ENCODE measurements at regions not wholly inside any gene's neighbourhood (a gene's known extent, or its start where the extent isn't known, plus 50 kb on each side); places are given as distances from the start of the nearest gene placed in this dataset.

DNA sequence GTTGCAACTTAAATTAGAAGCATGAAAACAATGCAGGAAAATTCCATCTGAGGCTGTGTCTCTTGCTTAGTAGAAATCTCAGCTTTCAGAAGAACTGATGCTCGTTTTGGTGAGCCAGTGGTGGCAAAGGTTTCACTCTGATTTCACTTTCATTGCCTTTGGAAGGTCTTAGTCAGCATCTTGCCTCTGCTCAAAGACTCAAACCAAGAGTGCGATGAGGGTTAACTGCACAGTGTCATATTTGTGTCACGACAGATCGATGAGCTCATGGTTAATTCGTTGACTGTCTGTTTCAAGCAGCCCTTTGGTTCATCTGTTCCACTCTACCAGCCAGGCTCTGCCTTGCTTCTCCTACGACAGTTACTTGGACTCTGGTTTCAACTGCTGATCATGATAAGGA is 331.3 kb upstream of the KIF2A start:
- no peak for DNase-seq

DNA sequence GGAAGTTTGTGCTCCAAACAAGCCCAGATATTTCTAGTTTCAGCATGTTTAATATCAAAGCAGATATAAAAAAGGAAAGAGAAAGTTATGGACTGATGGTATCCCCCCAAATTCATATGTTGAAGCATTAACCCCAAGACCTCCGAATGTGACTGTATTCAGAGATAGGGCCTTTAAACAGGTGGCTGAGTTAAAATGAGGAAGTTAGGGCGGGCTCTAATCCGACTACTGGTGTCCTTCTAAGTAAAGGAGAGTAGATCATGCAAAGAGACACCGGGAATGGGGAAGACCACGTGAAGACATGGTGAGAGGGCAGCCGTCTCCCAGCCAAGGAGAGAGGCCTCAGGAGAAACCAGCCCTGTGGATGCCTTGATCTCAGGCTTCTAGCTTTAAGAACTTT is 324.1 kb upstream of the KIF2A start:
- DNase-seq = no peak

DNA sequence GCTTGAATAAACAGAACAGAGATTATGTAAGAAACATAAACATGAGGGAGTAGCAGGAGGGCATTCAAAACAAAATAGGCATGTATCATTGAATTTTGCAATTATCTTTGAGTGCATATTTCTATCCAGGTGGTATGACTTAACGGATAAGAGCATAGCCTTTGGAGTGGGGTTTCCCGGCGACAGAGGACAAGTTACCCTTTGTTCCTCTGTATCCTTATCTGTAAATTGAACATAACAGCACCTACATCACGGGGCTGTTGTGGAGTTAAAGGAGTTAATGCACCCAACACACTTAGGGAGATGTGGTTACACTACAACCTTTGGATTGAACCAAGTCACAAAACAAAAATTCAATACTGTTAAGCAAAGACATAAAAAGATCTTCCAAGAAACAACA is 314.6 kb upstream of the KIF2A start:
- no peak for DNase-seq

DNA sequence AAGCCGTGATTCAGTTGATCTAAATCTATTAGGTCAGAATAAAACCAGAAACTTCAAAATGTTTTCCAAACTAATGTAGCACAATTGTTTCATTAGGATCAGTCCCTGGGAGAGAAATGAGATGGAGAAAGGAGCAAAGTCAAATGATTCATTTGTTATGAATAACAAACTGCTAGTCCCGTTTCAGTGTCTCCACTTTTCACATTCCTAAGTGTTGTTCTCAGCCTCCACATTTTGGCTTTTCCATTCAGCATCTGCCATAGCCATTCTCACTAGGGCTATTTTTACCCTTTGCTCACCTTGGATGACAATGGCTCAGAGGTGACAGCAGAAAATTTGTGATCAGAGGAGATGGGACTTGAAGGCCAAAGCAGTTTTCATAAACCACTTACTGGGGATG is 314.1 kb upstream of the KIF2A start:
- no peak for DNase-seq

DNA sequence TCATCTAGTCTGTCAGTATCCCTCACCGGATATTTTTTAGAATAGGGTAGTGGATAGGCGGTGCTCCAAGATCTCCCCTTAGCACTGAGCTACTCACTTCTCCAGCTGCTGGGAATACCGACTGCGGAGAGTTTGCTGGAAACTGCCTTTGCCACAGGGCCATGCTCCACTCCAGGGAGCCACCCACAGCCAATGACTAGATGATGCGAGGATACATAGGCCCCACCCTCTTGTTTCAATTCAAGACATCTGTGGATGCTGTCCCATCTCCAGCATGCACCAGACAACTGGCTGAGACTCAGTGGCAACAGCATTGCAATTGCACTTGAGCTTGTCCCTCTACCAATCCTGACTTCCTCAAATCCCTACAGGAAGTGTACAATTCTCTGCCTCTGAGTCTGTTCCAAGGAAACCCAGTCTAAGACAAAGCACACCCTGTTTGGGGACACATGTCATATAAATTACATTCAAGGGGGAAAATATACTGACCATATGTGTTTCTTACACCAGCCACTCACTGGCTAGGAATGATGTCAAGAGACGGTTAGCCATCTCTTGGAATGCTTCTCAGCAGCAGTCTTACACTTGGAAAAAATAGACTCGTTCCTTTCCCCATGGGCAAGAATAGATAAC is 312.6 kb upstream of the KIF2A start:
- no peak for DNase-seq

DNA sequence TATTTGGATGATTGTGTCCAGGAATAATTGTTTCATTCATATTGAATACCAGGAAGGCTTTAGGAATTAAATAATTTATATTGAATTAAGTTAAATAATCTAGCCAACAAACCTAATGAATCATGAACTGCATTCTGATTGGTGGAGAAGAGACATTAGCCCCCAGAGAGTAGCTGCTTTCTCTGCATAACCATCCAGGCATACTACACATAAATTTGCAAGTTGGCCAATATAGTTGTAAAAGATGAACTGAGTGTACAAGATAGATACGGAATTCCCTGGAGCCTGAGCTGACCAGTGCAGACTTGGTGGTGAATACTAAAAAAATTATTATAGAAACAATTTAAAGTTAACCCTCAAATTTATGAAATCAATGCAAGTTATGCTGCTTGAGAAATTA is 311.8 kb upstream of the KIF2A start:
- DNase-seq = no peak

DNA sequence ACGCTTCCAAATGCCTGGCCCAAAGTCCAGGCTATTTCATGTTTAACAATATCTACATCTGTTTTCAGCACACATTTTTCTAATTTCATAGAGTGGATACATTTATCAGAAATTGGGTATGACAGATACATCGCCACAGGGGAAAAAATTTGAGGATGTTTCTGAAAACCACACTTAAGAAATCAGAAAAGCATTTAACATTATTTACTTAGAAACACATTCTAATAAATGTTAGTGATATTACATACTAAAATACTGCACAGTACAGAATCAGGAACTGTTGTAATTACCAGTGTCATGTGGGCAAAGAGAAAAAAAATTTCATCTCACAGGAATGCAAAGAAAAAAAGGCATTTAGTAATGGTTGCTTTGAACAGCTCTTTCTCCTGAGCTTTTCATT is 310.5 kb upstream of the KIF2A start:
- no peak for DNase-seq

DNA sequence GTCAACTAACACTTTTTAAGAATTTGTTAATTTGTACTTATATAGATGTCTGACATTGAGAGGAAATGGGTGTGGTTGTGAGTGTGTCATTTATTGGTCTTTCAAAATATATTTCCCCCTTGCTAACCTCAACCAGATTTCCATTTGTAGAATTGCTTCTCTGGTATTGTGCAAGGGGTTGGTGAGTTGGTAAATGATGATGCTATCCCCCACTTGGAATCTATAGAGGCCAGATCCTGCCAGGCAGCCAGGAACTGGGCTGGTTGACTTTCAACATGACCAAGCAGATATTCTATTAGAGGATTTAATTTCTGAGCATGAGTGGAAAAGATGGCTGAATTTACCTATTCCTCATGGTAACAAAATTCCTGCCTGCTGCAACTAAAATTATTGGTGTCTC is 306.6 kb upstream of the KIF2A start:
- DNase-seq = no peak

DNA sequence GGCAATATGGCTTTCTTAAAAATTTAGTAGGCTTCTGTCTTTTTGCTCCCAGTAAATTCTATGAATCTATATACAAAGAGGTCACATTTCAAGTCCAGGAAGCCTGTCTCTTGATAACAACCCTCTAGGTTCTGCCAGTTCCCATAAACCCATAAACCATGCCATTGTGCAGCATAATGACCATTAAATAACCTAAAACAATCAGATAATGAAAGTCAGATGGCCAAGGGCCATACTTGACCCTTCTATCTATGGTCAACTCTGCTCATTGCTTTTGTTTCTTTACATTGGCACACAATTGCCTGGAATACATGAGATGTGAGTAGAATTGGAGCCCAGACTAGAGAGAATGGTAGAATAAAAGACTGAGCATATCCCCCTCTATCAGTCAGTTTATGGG is 305.4 kb upstream of the KIF2A start:
- no peak for DNase-seq

DNA sequence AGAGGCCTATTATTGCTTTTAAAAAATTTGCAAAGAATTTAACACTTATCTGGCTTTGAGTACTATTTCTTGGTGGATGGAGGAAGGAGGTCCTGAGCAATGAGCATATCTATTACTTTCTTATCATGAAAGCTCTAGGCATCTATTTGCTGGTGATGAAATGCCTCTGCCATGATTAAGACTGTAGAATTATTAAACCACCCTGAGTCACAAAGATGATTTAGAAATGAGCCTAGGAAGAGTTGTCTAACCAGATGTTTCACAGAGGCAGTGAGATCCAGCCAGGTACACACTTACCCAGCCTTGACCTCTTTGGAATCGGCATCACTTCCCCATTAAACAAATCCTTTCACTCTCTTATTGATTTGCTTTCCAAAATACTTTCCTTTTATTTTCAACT is 304.4 kb upstream of the KIF2A start:
- peak; percentile 54 for DNase-seq

DNA sequence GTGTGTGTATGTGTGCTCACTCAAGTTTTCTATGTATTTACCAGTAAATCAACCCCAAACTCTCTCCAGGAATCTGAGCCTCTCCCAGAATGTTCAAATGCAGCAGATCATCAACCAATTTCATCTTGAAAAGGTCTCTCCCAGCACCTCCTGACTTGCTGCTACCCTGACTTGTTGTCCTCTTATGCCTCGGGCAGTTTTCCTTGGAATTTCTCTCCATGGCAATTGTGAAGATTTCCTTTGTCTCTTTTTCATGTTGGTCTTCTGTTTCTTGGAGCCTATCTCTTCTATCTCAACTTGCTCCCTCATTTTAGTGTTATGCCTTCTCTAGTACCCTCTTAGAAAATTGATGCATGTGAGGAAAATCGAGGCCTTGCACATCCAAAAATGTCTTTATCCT is 303.6 kb upstream of the KIF2A start:
- no peak for DNase-seq

DNA sequence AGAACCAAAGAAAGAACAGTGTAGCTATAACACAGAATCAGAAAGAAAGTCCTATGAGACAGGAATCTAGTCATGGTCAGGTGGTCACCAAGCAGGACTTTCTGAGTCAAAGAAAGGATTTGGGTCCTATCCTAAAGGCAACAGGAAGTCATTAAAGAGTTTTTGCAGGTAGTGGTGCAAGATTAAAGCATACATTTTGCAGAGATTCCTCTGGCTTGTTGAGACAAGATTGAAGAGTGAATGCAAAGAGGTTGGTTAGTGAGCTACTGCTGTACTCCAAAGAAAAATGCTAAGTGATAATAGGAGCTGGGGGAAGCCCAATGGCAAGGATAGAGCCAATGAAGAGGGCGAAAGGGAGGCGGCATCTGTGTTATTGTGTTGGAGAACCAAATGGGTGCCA is 300.5 kb upstream of the KIF2A start:
- no peak for DNase-seq

DNA sequence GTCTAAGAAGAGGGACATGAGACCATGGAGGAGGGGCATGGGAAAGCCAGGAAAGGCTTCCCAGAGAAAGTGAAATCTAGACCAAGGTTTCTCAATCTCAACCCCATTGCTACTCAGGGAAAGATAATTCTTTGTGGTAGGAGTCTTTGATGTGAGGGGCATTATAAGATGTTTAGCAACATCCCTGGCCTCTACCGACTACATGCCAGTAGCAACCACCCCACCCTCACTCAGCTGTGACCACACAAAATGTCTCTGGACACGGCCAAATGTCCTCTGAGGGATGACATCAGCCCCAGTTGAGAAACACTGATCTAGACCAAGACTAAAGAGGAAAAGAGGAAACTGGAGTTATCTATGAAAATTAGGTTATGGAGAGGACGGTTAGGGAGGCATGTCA is 298.5 kb upstream of the KIF2A start:
- DNase-seq = no peak

DNA sequence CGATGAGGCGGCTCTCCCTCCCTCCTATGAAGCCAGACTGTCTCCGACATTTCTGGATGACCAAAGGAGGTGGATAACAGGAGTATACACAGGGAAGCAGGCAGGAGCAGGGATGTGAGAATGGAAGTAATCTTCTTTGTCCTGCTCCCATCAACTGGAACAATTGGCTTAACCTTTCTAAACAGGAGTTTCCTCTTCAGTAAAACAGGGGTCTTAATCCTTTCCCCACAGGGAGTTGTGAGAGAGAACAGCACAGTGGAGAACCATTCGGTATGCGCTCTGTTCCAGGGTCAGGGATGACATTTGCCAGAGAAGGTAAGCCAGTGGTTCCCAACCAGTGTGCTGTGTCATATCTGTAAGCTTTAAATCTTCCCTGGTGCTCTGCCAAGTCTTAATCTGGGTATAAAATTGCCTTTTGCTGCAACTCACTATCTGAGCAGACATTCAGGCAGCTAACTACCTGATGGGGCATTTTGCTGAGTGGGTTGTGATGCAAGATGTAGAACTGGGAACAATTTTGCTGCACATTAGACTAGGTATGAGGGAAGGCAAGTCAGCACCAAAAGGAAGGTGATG is 294.8 kb upstream of the KIF2A start:
- DNase-seq = no peak

DNA sequence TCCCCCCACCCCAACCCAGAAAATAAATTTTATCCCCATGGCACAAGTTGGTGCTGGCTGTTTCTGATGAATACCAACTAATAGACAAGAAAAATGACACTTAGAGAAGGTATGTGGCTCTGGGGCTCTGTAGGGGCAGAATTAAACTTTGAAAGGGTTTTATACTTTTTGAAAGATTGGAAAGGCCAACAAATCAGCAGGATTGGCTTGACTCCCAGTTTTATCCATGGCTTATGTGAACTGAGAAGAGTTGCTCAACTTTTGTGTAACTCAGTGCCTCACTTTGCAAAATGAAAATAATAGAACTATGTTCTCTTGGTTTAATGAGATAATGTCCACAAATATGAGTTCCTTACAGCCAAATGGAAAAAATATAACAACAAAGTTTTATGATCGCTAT is 288.9 kb upstream of the KIF2A start:
- peak; percentile 14 for DNase-seq

DNA sequence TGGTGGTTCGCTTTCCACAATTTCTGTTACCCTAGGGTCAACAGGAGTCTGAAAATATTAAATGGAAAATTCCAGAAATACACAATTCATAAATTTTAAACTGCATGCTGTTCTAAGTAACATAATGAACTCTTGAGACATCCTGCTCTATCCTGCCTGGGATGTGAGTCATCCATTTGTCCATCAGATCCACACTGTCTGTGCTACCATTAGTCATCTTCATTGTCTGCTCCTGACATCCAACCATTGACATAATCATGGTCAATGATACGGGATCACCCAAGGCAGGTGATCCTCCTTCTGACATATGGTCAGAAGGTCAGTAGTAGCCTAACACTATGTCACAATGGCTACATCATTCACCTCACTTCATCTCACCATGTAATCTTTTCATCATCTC is 276.7 kb upstream of the KIF2A start:
- DNase-seq = no peak

DNA sequence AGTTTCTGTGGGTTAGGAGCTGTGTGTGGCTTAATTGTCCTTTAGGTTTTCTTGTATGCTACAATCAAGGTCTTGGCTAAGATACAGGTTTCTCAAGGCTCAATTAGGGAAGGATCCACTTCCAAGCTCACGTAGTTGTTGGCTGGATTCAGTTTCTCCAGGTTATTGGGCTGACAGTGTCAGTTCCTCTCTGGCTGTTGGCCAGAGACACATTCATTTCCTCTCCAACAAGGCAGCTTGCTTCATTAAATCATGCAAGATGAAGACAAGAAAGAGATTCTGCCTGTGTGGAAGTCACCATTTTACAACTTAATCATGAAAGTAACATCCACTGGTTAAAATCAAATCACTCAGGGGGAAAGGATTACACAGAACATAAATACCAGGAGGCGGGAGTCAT is 275.7 kb upstream of the KIF2A start:
- no peak for DNase-seq

DNA sequence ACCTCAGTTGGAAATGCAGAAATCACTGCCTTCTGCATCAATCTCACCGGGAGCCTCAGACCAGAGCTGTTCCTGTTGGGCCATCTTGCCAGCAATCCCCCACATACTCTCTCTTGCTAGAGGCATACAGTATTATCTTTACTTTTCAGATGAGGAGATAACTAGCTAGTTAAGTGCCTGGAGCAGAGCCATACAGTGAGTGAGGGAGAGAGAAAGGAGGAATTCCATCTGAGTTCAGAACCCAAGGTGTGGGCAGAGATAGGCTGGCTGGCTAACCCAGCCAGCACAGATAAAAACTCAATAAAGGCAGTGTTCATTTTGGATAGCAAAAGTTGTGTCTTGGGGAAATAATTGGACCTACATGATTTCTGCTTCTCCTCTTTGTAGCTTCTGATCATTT is 268.0 kb upstream of the KIF2A start:
- DNase-seq = no peak

DNA sequence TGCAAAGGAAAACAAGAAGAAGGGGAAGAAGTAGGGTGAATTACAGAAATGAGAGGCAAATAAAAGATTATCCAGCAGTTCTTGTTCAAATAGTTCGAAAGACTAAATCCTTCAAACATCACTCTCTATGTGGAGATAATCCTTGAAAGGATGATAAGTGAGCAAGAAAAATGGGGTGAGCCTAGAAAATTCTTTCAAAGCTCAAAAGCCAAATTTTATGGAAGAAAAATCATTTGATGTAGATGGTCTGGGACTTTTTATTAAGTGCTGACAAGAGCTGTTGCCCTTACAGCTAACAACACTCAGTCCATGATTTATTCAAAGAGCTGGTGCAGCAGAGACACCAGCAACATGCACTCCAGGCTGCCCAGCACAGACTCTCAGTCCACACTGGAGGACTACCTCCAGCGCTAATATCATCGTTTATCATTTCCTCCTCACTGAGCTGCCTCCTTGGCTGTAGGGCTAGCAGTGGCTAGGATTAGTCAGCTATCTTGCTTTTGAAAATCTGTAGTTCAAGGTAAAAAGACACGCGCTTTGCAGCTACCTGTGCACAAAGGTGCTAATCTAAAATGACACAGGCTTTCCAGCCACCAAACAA is 264.8 kb upstream of the KIF2A start:
- DNase-seq = no peak

DNA sequence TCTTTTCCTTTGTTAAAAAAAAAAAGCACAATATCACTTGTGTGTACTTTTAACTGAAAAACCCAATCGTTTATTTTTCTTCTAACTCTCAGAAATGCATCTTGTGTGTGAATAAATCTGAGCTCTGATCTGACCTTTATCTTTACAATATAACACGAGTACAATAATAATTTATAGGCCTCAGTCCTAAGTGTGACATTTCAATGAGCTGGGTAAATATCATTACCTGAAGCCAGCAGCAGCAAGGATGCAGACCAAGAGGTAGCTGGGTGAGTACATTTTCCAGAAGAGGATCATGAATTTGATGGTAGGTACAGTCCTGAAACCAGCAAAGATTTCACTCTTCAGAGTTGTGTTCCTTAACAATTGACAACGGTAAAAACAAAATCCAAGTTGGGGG is 264.0 kb upstream of the KIF2A start:
- no peak for DNase-seq

DNA sequence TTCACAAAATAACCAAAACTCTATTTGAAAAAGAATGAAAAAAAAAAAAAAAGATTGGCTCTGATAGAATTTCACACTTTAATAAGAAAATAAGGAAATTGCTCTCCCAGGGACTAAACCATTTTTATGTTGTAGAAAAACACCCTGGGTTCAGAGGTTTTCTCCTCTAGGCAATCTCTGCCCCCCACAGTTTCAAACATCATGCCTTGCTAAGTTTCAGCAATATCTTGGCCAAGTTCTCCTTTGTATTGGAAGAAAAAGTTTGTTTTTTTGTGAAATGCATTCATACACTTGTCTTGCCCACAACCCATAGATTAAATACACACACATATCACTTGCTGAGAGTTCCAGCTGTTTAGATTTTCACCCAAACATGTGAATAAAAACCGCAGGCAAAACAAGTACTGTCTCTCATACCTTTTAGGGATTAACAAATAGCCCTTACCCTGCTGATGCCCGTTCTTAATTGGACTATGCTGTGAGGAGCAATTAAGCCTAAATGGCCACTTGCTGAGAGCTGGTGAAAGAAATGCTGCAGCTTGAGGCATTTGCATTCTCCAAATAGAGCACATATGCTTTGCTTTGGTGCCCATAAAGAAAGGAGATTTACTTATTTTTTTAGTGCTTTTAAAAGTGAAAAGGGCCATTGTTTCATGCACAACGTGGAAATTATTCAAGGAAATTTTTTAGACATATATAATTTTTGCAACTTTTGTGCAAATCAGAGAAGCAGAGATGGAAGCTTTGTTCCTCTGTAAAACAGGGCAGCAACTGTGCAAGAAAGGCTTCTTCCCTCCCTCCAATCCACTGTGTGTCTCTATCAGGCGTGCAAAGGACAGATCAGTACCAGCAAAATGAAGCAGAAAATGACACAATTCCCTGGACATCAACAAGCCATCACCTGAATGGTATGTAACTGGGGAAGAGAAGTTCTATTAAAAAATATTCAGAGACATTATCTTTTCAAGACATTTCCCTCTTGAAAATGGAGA is 262.4 kb upstream of the KIF2A start:
- DNase-seq = no peak

DNA sequence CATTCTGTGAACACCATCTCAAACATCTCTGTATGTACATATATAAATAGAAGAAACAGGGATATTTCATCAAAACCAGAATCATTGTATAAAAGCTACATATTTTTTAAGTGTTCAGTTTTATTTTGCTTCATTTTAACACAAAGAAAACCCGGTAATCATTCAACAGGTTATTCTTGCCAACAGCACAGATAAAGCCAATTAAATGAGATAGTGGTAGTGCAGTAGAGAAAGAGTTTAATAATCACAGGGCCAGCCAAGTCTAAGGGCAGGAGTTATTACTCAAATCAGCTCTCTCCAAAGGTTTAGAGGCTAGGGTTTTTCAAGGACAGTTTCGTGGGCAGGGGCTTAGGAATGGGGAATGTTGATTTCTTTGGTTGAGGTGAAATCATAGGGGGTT is 261.0 kb upstream of the KIF2A start:
- DNase-seq = no peak

DNA sequence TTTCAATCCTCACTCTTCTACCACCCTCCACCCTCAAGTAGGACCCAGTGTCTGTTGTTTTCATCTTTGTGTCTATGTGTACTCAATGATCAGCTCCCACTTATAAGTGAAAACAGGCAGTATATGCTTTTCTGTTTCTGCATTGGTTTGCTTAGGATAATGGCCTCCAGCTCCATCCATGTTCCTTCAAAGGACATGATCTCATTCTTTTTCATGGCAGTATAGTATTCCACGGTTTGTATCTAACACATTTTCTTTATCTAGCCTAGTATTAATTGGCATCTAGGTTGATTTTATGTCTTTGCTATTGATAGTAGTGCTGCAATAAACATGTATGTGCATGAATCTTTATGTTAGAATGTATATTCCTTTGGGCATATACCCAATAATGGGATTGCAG is 259.8 kb upstream of the KIF2A start:
- no peak for DNase-seq

DNA sequence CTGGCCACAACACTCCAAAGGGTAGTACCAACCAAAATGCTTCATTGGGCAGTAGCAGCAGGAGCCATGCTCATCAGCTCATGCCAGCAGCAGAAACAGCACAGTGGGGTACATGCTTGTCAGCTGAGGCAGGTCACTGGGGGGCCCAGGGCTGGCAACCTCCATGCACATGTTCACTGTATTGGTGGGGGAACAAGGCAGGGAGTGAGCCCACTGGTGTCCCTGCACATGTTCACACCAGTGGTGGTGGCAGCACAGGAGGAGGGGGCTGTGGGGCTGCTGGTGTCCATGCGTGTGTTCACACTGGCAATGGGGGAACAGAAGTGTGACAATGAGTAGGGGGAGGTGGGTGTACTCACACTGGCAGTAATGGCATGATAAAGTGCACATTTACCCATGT is 254.3 kb upstream of the KIF2A start:
- no peak for DNase-seq

Measured in NCI-H226 (cell line).